ENCODE measurements at regions not wholly inside any gene's neighbourhood (a gene's known extent, or its start where the extent isn't known, plus 50 kb on each side); places are given as distances from the start of the nearest gene placed in this dataset.

- no peak overlapping the region for H3K4me3 ChIP-seq (ENCODE audit: control insufficient read depth in 2 of 3, extremely low read depth in 1 of 3, insufficient read depth in 2 of 3, low read depth in 1 of 3, low read length in 3 of 3)
- H3K4me2 ChIP-seq (ENCODE audit: control insufficient read depth, extremely low read depth, insufficient read depth, low read depth, low read length), result no peak overlapping the region
- no peaks in the 10 kb centered on the region for H3K27me3 ChIP-seq (ENCODE audit: control insufficient read depth, extremely low read depth, insufficient read depth, low read length)
- no peak overlapping the region for H3K9ac ChIP-seq (ENCODE audit: control insufficient read depth, extremely low read depth, insufficient read depth, low read length)
- no peaks in the 10 kb centered on the region for H3K9me1 ChIP-seq (ENCODE audit: control insufficient read depth, extremely low read depth, insufficient read depth, low read length)
- FAIRE-seq, result no peak
- H3K27ac ChIP-seq (ENCODE audit: control insufficient read depth, insufficient read depth, low read length), result no peak overlapping the region
- H3K79me2 ChIP-seq (ENCODE audit: control insufficient read depth, insufficient read depth, low read length), result no peaks in the 10 kb centered on the region
- no peaks in the 10 kb centered on the region for H4K20me1 ChIP-seq (ENCODE audit: control insufficient read depth, extremely low read depth, insufficient read depth, low read length)
- dilution Hi-C loops (cut with MboI; ENCODE audit: extremely low pct_ligation_motif_present, low sequenced_read_pairs), result no loop called here
- H3K4me1 ChIP-seq (ENCODE audit: control insufficient read depth, extremely low read depth, insufficient read depth, low read length), result no peaks in the 10 kb centered on the region
- H3K9me3 ChIP-seq (ENCODE audit: control insufficient read depth, low read depth, low read length), result peaks cover 19% of the 10 kb centered on the region
- no peak for DNase-seq (ENCODE audit: low read depth, low spot score)
- H2AFZ ChIP-seq (ENCODE audit: control insufficient read depth, low read length), result no peak overlapping the region
- no peaks in the 10 kb centered on the region for H3K36me3 ChIP-seq (ENCODE audit: control insufficient read depth in 2 of 2, extremely low read depth in 1 of 2, insufficient read depth in 2 of 2, low read length in 2 of 2)
- TF ChIP-seq EZH2 (IDR thresholded peaks at IDR 0.05; ENCODE audit: low read length) (no peak), CTCF (optimal IDR thresholded peaks at IDR 0.05 in 1 of 3, IDR thresholded peaks at IDR 0.05 in 1 of 3, conservative IDR thresholded peaks at IDR 0.05 in 1 of 3; ENCODE audit: extremely low read depth in 1 of 3, insufficient read depth in 2 of 3, low read length in 3 of 3) (no peak)
Observed at GRCh38 chr18:78639006-78639950, 340.3 kb upstream of the SALL3 start.

- H3K9me3 ChIP-seq (ENCODE audit: control insufficient read depth, low read depth, low read length), result peaks cover 23% of the 10 kb centered on the region
- H3K27ac ChIP-seq (ENCODE audit: control insufficient read depth, insufficient read depth, low read length), result no peak overlapping the region
- H3K27me3 ChIP-seq (ENCODE audit: control insufficient read depth, extremely low read depth, insufficient read depth, low read length), result no peaks in the 10 kb centered on the region
- H3K4me2 ChIP-seq (ENCODE audit: control insufficient read depth, extremely low read depth, insufficient read depth, low read depth, low read length), result no peak overlapping the region
- no peaks in the 10 kb centered on the region for H3K9me1 ChIP-seq (ENCODE audit: control insufficient read depth, extremely low read depth, insufficient read depth, low read length)
- dilution Hi-C loops (cut with MboI; ENCODE audit: extremely low pct_ligation_motif_present, low sequenced_read_pairs), result no loop called here
- H2AFZ ChIP-seq (ENCODE audit: control insufficient read depth, low read length), result no peak overlapping the region
- no peaks in the 10 kb centered on the region for H3K36me3 ChIP-seq (ENCODE audit: control insufficient read depth in 2 of 2, extremely low read depth in 1 of 2, insufficient read depth in 2 of 2, low read length in 2 of 2)
- no peaks in the 10 kb centered on the region for H3K4me1 ChIP-seq (ENCODE audit: control insufficient read depth, extremely low read depth, insufficient read depth, low read length)
- H3K9ac ChIP-seq (ENCODE audit: control insufficient read depth, extremely low read depth, insufficient read depth, low read length), result no peak overlapping the region
- no peaks in the 10 kb centered on the region for H4K20me1 ChIP-seq (ENCODE audit: control insufficient read depth, extremely low read depth, insufficient read depth, low read length)
- DNase-seq (ENCODE audit: low read depth, low spot score), result no peak
- FAIRE-seq, result no peak
- no peak overlapping the region for H3K4me3 ChIP-seq (ENCODE audit: control insufficient read depth in 2 of 3, extremely low read depth in 1 of 3, insufficient read depth in 2 of 3, low read depth in 1 of 3, low read length in 3 of 3)
- TF ChIP-seq EZH2 (IDR thresholded peaks at IDR 0.05; ENCODE audit: low read length) (no peak), CTCF (optimal IDR thresholded peaks at IDR 0.05 in 1 of 3, IDR thresholded peaks at IDR 0.05 in 1 of 3, conservative IDR thresholded peaks at IDR 0.05 in 1 of 3; ENCODE audit: extremely low read depth in 1 of 3, insufficient read depth in 2 of 3, low read length in 3 of 3) (no peak)
- H3K79me2 ChIP-seq (ENCODE audit: control insufficient read depth, insufficient read depth, low read length), result no peaks in the 10 kb centered on the region
Observed at GRCh38 chr18:78640246-78640995, 339.2 kb upstream of the SALL3 start.

All from keratinocyte (primary cell).